Activated B cell treated with CpG ODN at 0.5 μM for 24 hours (primary cell): ENCODE measurements at regions not wholly inside any gene's neighbourhood (a gene's known extent, or its start where the extent isn't known, plus 50 kb on each side); places are given as distances from the start of the nearest gene placed in this dataset.

Experiments
- ATAC-seq: fragments of 200-7000 bp; cut with Tn5 transposase; one replicate; pipeline ENCODE4 v1.10.0; 2021; ENCODE audit warnings: low read depth, mild to moderate bottlenecking, moderate library complexity
- CTCF ChIA-PET: fragments of 350-600 bp; sonication (Branson Sonifier 250); formaldehyde crosslinking; loops from one replicate; lab custom pipeline; 2021; ENCODE audit warnings: antibody characterized with exemption; lab: Charles Lee
- POLR2A ChIA-PET: fragments of 350-600 bp; sonication (Branson Sonifier 250); formaldehyde crosslinking; loops from one replicate; lab custom pipeline; 2021; ENCODE audit warnings: antibody characterized with exemption; lab: Charles Lee
- DNase-seq: peaks from one replicate; pipeline ENCODE4 v3.0.0; 2022
- H3K27ac Mint-ChIP-seq: one replicate; pipeline ENCODE4 v1.8.0; 2020; ENCODE audit warnings: mixed read lengths
- H3K27me3 Mint-ChIP-seq: one replicate; pipeline ENCODE4 v1.8.0; 2021; ENCODE audit warnings: mixed read lengths
- H3K36me3 Mint-ChIP-seq: one replicate; pipeline ENCODE4 v1.8.0; 2021; ENCODE audit warnings: low read depth, mixed read lengths
- H3K4me1 Mint-ChIP-seq: one replicate; pipeline ENCODE4 v1.8.0; 2021; ENCODE audit warnings: mixed read lengths
- H3K4me3 Mint-ChIP-seq: one replicate; pipeline ENCODE4 v1.8.0; 2020; ENCODE audit warnings: mild to moderate bottlenecking, mixed read lengths
- H3K9me3 Mint-ChIP-seq: one replicate; pipeline ENCODE4 v1.8.0; 2020; ENCODE audit warnings: mixed read lengths
- intact Hi-C: fragments of 100-400 bp; cut with micrococcal nuclease; formaldehyde crosslinking; loops from one replicate; pipeline ENCODE4 v1.15.1; 2024
- TF ChIP-seq, protein P1 (sequence below): fragments of 200-600 bp; IDR thresholded peaks from one replicate; pipeline ENCODE4 v1.8.0; 2022; ENCODE audit warnings: antibody characterized with exemption, mild to moderate bottlenecking

DNA sequence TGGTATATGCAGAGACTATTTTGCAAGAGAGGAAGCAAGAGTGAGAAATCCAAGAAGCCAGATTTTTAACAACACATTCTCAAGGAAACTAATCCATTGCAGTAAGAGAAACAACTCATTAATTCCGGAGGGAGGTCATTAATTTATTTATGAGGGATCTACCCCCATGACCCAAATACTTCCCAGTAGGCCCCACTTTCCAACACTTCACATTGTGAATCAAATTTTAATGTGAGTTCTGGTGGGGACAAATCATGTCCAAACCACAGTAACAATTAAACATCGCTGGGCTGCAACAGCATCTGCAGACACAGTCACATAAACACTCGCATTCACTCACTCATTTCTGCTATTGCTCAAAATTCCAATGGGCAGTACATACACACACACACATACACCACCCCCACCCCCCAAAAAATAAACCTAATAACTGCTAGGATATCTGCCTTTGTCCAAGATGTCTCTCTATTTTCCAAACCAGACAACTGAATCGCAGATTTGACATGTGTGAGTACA is 1483.7 kb downstream of the PCDH9 start:
- H3K4me3 Mint-ChIP-seq = no peak overlapping the region
- H3K27ac Mint-ChIP-seq = no peak overlapping the region
- POLR2A ChIA-PET = no interaction called here
- TF ChIP-seq, protein P1, sequence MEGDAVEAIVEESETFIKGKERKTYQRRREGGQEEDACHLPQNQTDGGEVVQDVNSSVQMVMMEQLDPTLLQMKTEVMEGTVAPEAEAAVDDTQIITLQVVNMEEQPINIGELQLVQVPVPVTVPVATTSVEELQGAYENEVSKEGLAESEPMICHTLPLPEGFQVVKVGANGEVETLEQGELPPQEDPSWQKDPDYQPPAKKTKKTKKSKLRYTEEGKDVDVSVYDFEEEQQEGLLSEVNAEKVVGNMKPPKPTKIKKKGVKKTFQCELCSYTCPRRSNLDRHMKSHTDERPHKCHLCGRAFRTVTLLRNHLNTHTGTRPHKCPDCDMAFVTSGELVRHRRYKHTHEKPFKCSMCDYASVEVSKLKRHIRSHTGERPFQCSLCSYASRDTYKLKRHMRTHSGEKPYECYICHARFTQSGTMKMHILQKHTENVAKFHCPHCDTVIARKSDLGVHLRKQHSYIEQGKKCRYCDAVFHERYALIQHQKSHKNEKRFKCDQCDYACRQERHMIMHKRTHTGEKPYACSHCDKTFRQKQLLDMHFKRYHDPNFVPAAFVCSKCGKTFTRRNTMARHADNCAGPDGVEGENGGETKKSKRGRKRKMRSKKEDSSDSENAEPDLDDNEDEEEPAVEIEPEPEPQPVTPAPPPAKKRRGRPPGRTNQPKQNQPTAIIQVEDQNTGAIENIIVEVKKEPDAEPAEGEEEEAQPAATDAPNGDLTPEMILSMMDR = no peak
- no peaks in the 10 kb centered on the region for H3K27me3 Mint-ChIP-seq
- peaks cover 9% of the 10 kb centered on the region for H3K9me3 Mint-ChIP-seq
- CTCF ChIA-PET = no interaction called here
- DNase-seq (no peak), ATAC-seq (no peak)
- intact Hi-C loops = no loop called here
- no peaks in the 10 kb centered on the region for H3K4me1 Mint-ChIP-seq
- no peaks in the 10 kb centered on the region for H3K36me3 Mint-ChIP-seq

DNA sequence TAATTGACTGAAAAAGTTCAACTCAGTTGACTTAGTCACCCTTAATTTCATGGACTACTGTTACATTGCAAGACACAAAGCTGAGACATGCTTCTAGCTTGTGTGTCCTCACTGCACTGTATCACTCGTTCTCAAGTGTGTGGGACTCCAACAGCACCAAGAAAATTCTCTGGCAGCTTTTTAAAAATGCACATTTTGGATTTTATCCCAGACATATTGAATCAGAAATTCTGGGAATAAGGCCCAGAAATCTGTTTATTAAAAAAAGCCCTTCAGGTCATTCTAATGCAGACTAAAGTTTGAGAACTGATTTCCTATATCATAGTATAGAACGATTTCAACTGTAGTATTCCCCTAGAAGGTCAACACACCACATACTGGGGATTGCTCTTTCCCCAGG is 1485.3 kb downstream of the PCDH9 start:
- no peak overlapping the region for H3K4me3 Mint-ChIP-seq
- TF ChIP-seq, protein P1 = no peak
- intact Hi-C loops = no loop called here
- CTCF ChIA-PET = no interaction called here
- POLR2A ChIA-PET = no interaction called here
- H3K27ac Mint-ChIP-seq = no peak overlapping the region
- H3K9me3 Mint-ChIP-seq = peaks cover 6% of the 10 kb centered on the region
- no peaks in the 10 kb centered on the region for H3K36me3 Mint-ChIP-seq
- no peak for DNase-seq
- ATAC-seq = no peak
- no peaks in the 10 kb centered on the region for H3K4me1 Mint-ChIP-seq
- no peaks in the 10 kb centered on the region for H3K27me3 Mint-ChIP-seq

DNA sequence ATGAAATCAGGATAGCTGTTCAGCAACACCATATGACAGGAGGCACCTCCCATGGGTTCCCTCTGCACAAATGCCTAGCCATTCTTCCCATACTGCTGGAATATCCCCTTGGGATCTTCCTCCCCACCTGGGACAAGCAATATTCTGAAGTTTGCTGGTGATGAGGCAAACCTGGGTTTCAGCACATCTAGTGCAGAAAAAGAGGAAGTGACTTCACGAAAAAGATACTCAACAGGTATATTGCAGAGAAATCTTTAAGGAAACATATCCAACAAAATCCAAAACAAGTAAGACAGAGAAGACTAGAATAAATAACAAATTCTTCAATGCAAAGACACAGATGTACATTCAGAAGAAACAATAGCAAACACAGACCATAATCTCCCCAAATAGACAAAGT is 1497.0 kb downstream of the PCDH9 start:
- no peak overlapping the region for H3K4me3 Mint-ChIP-seq
- no peak overlapping the region for H3K27ac Mint-ChIP-seq
- ChIA-PET POLR2A (no interaction called here), CTCF (no interaction called here)
- TF ChIP-seq, protein P1 = no peak
- ATAC-seq (no peak), DNase-seq (no peak)
- H3K4me1 Mint-ChIP-seq = no peaks in the 10 kb centered on the region
- no peaks in the 10 kb centered on the region for H3K27me3 Mint-ChIP-seq
- H3K36me3 Mint-ChIP-seq = no peaks in the 10 kb centered on the region
- peaks cover 22% of the 10 kb centered on the region for H3K9me3 Mint-ChIP-seq
- intact Hi-C loops = no loop called here

DNA sequence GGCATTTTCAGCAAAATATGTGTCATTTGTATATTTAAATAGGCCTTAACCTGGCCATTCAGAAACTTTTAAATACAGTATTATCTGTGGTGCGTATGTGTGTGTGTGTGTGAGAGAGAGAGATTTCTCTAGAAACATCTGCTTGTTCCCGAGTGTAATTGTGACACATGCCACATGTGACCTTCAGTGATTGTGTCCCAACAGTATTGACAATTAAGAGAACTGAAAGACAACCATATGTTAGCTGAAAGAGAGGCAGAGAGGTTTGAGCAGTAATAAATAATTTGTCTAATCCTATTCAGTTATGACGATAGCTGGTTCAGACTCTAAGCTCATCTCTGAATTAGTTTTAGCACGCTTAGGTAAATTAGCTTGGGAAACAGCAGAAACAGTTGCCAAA is 1503.1 kb downstream of the PCDH9 start:
- Mint-ChIP-seq H3K9me3 (peaks cover 3% of the 10 kb centered on the region), H3K27me3 (no peaks in the 10 kb centered on the region), H3K27ac (no peak overlapping the region), H3K36me3 (no peaks in the 10 kb centered on the region), H3K4me1 (no peaks in the 10 kb centered on the region), H3K4me3 (no peak overlapping the region)
- ATAC-seq = no peak
- TF ChIP-seq, protein P1 = no peak
- ChIA-PET CTCF (no interaction called here), POLR2A (no interaction called here)
- intact Hi-C loops = no loop called here
- no peak for DNase-seq

DNA sequence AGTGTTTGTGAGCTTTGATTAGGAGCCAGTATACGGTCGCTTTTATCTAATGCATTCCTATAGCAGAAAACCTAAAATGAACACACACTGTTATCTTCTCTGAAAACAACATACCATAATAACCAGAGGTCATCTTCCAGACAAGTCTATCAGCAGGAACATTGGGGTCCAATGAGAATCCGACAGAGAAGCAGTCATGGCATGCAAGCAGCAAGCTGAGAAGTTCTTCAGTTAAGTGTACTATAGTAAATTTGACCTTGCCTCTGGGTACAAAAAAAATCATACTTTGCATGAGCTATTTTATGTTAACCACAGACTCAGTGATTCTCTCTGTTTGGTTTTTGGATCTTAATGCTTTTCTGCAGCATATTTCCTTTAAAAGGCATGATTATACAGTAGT is 1505.1 kb downstream of the PCDH9 start:
- POLR2A ChIA-PET = no interaction called here

More for the DNA sequence above, 1505.1 kb downstream of the PCDH9 start:
- Mint-ChIP-seq H3K4me1 (no peaks in the 10 kb centered on the region), H3K9me3 (no peaks in the 10 kb centered on the region), H3K27me3 (no peaks in the 10 kb centered on the region), H3K4me3 (no peak overlapping the region), H3K27ac (no peak overlapping the region), H3K36me3 (no peaks in the 10 kb centered on the region)
- intact Hi-C loops = no loop called here
- CTCF ChIA-PET = no interaction called here
- TF ChIP-seq, protein P1 = no peak
- ATAC-seq = no peak
- no peak for DNase-seq
